ENCODE measurements at regions not wholly inside any gene's neighbourhood (a gene's known extent, or its start where the extent isn't known, plus 50 kb on each side); places are given as distances from the start of the nearest gene placed in this dataset.

DNA sequence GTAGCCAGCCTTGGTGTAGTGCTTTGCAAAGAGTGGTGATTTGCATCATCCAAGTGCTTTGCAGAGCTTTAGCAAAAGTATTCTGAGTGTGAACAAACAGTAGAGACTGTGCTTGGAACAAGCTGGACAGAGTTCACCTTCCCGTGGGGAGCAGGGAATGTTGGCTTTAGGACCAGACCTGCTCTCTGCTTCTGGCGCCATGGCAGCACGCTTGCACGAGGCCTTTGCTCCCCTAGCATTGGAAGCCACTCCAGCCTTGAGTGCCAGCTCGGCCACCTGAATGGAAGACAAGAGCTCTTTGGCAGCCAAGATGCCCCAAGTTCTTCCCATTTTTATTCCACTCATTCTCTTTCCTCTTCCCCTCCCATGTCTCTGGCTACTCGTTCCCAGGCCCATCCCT, 250.8 kb upstream of the OSR1 start:
- Histone ChIP-seq H2AFZ (ENCODE audit: low read length, unreplicated experiment) (no peak overlapping the region), H3K4me1 (ENCODE audit: control insufficient read depth, insufficient read depth, low read length, unreplicated experiment) (peaks cover 44% of the 10 kb centered on the region), H3K36me3 (ENCODE audit: insufficient read depth, low read length) (no peaks in the 10 kb centered on the region), H3K79me2 (ENCODE audit: control insufficient read depth, insufficient read depth, low read length, unreplicated experiment) (no peaks in the 10 kb centered on the region), H3K4me3 (ENCODE audit: low read depth, low read length) (0 out of 2 replicates have a peak overlapping the region, but pooled peaks have one; percentile 39), H3K27ac (ENCODE audit: low read depth, low read length) (peak overlapping the region; percentile 95), H3K27me3 (ENCODE audit: insufficient read depth, low read length) (no peaks in the 10 kb centered on the region)

DNA sequence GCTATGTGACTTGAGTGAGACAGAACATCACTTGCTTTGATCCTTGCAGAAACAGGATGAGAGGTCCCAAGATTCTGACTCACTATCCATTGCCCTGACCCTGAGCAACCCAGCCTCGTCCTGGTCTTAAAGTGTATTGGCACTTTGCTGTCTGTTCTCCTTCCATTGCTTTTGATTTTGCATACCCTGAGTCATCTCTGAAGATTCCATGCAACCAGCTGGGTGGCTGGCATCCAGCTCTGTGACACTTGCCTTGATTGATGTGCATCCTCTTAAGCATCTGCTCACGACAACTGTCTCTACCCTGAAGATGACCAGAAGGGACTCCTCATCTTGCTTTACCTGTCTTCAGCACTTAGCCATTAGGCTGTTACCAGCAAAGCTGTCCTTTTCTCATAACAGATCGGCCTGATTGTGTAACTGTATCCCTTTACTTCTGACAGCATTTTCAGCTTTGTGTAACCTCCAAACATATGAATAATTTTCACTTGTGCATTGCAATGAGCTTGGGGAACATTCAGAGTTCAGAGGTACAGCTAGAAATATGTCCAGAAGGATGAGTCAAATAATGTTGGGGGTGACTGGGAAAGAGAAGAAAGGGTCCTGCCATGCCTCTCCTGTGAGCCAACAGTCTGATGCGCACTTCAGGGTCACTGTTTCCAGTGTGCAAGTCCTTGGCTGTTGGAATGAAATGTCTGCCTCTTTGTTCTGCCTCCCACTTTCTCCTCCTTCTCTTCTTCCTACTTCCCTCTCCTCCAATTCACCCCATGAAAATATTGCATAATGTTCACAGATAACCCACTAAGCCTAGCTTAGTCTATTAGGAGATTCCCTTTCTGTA, 249.7 kb upstream of the OSR1 start:
- Histone ChIP-seq H3K27me3 (ENCODE audit: insufficient read depth, low read length) (no peaks in the 10 kb centered on the region), H3K4me1 (ENCODE audit: control insufficient read depth, insufficient read depth, low read length, unreplicated experiment) (peaks cover 44% of the 10 kb centered on the region), H3K27ac (ENCODE audit: low read depth, low read length) (peak overlapping the region; percentile 95), H3K36me3 (ENCODE audit: insufficient read depth, low read length) (no peaks in the 10 kb centered on the region), H2AFZ (ENCODE audit: low read length, unreplicated experiment) (no peak overlapping the region), H3K4me3 (ENCODE audit: low read depth, low read length) (peak overlapping the region; percentile 39), H3K79me2 (ENCODE audit: control insufficient read depth, insufficient read depth, low read length, unreplicated experiment) (no peaks in the 10 kb centered on the region)

GRCh38 chr2:19607400-19607799, 249.0 kb upstream of the OSR1 start:
- no peaks in the 10 kb centered on the region for H3K36me3 ChIP-seq (ENCODE audit: insufficient read depth, low read length)
- H3K27ac ChIP-seq (ENCODE audit: low read depth, low read length), result peak overlapping the region; percentile 95
- H3K27me3 ChIP-seq (ENCODE audit: insufficient read depth, low read length), result no peaks in the 10 kb centered on the region
- H3K4me1 ChIP-seq (ENCODE audit: control insufficient read depth, insufficient read depth, low read length, unreplicated experiment), result peaks cover 43% of the 10 kb centered on the region
- H3K79me2 ChIP-seq (ENCODE audit: control insufficient read depth, insufficient read depth, low read length, unreplicated experiment), result no peaks in the 10 kb centered on the region
- no peak overlapping the region for H2AFZ ChIP-seq (ENCODE audit: low read length, unreplicated experiment)
- peak overlapping the region; percentile 39 for H3K4me3 ChIP-seq (ENCODE audit: low read depth, low read length)

GRCh38 chr2:19600982-19601381, 242.6 kb upstream of the OSR1 start:
- H2AFZ ChIP-seq (ENCODE audit: low read length, unreplicated experiment), result no peak overlapping the region
- H3K4me3 ChIP-seq (ENCODE audit: low read depth, low read length), result no peak overlapping the region
- H3K4me1 ChIP-seq (ENCODE audit: control insufficient read depth, insufficient read depth, low read length, unreplicated experiment), result peaks cover 10% of the 10 kb centered on the region
- no peaks in the 10 kb centered on the region for H3K36me3 ChIP-seq (ENCODE audit: insufficient read depth, low read length)
- H3K27ac ChIP-seq (ENCODE audit: low read depth, low read length), result no peak overlapping the region
- no peaks in the 10 kb centered on the region for H3K79me2 ChIP-seq (ENCODE audit: control insufficient read depth, insufficient read depth, low read length, unreplicated experiment)
- H3K27me3 ChIP-seq (ENCODE audit: insufficient read depth, low read length), result no peaks in the 10 kb centered on the region

DNA sequence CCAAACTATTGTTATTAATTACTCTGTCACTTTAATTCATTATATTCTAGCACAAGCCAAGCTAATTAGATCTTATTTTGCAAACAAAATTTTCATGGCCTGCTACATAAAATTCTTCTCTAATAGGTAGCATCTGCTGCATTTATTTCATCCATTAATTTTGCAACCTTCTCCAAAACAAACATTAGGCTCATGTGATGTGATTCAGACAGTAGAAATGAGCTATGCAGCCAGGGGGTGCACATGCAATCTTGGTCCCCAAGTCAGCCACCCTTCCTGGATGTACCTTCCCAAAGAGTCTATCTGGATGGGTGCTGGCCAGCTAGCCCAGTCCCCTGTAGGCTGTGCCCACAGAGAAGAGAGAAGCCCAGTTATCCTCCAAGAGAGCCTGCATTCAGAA, 242.1 kb upstream of the OSR1 start:
- Histone ChIP-seq H3K4me1 (ENCODE audit: control insufficient read depth, insufficient read depth, low read length, unreplicated experiment) (peaks cover 10% of the 10 kb centered on the region), H3K27ac (ENCODE audit: low read depth, low read length) (no peak overlapping the region), H3K4me3 (ENCODE audit: low read depth, low read length) (no peak overlapping the region), H3K36me3 (ENCODE audit: insufficient read depth, low read length) (no peaks in the 10 kb centered on the region), H3K27me3 (ENCODE audit: insufficient read depth, low read length) (no peaks in the 10 kb centered on the region), H2AFZ (ENCODE audit: low read length, unreplicated experiment) (no peak overlapping the region), H3K79me2 (ENCODE audit: control insufficient read depth, insufficient read depth, low read length, unreplicated experiment) (no peaks in the 10 kb centered on the region)

GRCh38 chr2:19598971-19599370, 240.5 kb upstream of the OSR1 start:
- H3K79me2 ChIP-seq (ENCODE audit: control insufficient read depth, insufficient read depth, low read length, unreplicated experiment), result no peaks in the 10 kb centered on the region
- H3K4me1 ChIP-seq (ENCODE audit: control insufficient read depth, insufficient read depth, low read length, unreplicated experiment), result peaks cover 10% of the 10 kb centered on the region
- no peak overlapping the region for H2AFZ ChIP-seq (ENCODE audit: low read length, unreplicated experiment)
- H3K36me3 ChIP-seq (ENCODE audit: insufficient read depth, low read length), result no peaks in the 10 kb centered on the region
- H3K4me3 ChIP-seq (ENCODE audit: low read depth, low read length), result no peak overlapping the region
- H3K27ac ChIP-seq (ENCODE audit: low read depth, low read length), result no peak overlapping the region
- H3K27me3 ChIP-seq (ENCODE audit: insufficient read depth, low read length), result no peaks in the 10 kb centered on the region

DNA sequence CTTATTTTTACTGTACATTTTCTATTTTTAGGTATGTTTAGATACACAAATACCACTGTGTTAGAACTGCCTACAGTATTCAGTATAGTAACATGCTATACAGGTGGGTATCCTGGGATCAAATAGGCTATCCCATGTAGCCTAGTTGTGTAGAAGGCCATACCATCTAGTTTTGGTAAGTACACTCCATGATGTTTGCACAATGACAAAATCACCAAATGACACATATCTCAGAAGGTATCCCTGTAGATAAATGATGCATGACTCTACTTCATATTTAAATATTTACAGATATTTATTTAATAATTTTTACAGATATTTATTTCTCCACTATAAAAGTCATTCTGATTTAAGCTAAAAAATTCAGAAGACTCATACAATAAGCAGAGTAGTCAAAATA, 233.8 kb upstream of the OSR1 start:
- Histone ChIP-seq H2AFZ (ENCODE audit: low read length, unreplicated experiment) (no peak overlapping the region), H3K36me3 (ENCODE audit: insufficient read depth, low read length) (no peaks in the 10 kb centered on the region), H3K4me3 (ENCODE audit: low read depth, low read length) (no peak overlapping the region), H3K4me1 (ENCODE audit: control insufficient read depth, insufficient read depth, low read length, unreplicated experiment) (no peaks in the 10 kb centered on the region), H3K27ac (ENCODE audit: low read depth, low read length) (no peak overlapping the region), H3K79me2 (ENCODE audit: control insufficient read depth, insufficient read depth, low read length, unreplicated experiment) (no peaks in the 10 kb centered on the region), H3K27me3 (ENCODE audit: insufficient read depth, low read length) (no peaks in the 10 kb centered on the region)

DNA sequence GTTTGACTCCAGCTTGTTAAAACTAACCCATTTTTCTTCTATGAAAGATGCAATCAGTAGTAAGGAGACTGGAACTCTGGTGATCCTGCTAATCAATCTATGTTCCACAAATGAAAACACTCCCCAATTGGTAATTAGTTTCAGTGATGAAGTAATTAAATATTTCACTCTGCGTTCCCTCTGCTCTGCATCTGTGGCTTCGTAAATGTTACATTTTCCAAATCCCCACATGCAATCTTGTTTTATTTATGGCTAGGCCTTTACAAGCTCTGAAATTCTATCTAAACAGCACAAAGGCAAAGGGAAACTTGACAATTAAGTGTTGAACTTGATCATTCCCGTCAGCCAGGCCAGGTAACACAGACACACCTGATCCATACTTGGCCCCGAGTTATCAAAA, 231.4 kb upstream of the OSR1 start:
- H3K4me1 ChIP-seq (ENCODE audit: control insufficient read depth, insufficient read depth, low read length, unreplicated experiment), result no peaks in the 10 kb centered on the region
- H2AFZ ChIP-seq (ENCODE audit: low read length, unreplicated experiment), result no peak overlapping the region
- H3K27me3 ChIP-seq (ENCODE audit: insufficient read depth, low read length), result no peaks in the 10 kb centered on the region
- no peaks in the 10 kb centered on the region for H3K79me2 ChIP-seq (ENCODE audit: control insufficient read depth, insufficient read depth, low read length, unreplicated experiment)
- H3K36me3 ChIP-seq (ENCODE audit: insufficient read depth, low read length), result no peaks in the 10 kb centered on the region
- no peak overlapping the region for H3K4me3 ChIP-seq (ENCODE audit: low read depth, low read length)
- H3K27ac ChIP-seq (ENCODE audit: low read depth, low read length), result no peak overlapping the region

DNA sequence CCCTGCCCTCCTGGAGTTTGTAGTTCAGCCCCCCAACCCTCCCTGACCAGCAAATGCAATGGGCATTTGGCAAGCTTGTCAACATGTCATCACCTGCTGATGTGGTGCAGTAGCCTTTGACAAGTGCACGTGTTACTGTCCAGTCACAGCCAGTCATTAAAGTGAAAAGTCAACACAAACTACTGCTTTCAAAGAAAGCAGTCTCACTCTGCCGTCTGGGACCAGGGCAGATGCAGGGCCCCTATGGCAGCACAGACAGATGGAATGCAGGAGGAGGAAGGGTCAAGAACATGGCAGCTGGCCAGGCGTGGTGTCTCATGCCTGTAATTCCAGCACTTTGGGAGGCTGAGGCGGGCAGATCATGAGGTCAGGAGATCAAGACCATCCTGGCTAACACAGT, 222.4 kb upstream of the OSR1 start:
- no peaks in the 10 kb centered on the region for H3K27me3 ChIP-seq (ENCODE audit: insufficient read depth, low read length)
- peaks cover 40% of the 10 kb centered on the region for H3K4me1 ChIP-seq (ENCODE audit: control insufficient read depth, insufficient read depth, low read length, unreplicated experiment)
- no peaks in the 10 kb centered on the region for H3K36me3 ChIP-seq (ENCODE audit: insufficient read depth, low read length)
- H3K4me3 ChIP-seq (ENCODE audit: low read depth, low read length), result no peak overlapping the region
- no peaks in the 10 kb centered on the region for H3K79me2 ChIP-seq (ENCODE audit: control insufficient read depth, insufficient read depth, low read length, unreplicated experiment)
- no peak overlapping the region for H2AFZ ChIP-seq (ENCODE audit: low read length, unreplicated experiment)
- H3K27ac ChIP-seq (ENCODE audit: low read depth, low read length), result no peak overlapping the region

DNA sequence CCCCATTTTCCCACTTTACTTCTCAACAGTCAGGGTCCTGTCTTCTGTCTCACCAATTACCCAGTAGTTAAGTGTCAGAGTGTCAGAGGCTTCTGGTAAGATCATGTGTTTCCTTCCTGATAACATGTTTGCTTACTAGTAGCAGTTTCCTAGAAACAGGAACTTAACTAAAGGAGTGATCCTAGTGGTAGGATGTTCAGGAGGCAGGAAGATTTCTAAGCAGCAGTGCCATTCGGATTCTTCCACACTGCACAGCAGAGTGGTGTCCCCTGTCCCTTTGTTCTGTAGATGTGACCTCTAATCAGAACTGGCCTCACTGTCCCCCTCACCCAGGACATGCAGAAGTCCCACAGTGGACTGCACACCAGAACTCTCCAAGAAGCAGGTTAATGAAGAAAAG, 221.8 kb upstream of the OSR1 start:
- Histone ChIP-seq H3K36me3 (ENCODE audit: insufficient read depth, low read length) (no peaks in the 10 kb centered on the region), H3K27me3 (ENCODE audit: insufficient read depth, low read length) (no peaks in the 10 kb centered on the region), H3K4me1 (ENCODE audit: control insufficient read depth, insufficient read depth, low read length, unreplicated experiment) (peaks cover 45% of the 10 kb centered on the region), H3K4me3 (ENCODE audit: low read depth, low read length) (no peak overlapping the region), H3K79me2 (ENCODE audit: control insufficient read depth, insufficient read depth, low read length, unreplicated experiment) (no peaks in the 10 kb centered on the region), H2AFZ (ENCODE audit: low read length, unreplicated experiment) (peak overlapping the region; percentile 75), H3K27ac (ENCODE audit: low read depth, low read length) (no peak overlapping the region)

- Histone ChIP-seq H2AFZ (ENCODE audit: low read length, unreplicated experiment) (no peak overlapping the region), H3K4me3 (ENCODE audit: low read depth, low read length) (no peak overlapping the region), H3K36me3 (ENCODE audit: insufficient read depth, low read length) (no peaks in the 10 kb centered on the region), H3K79me2 (ENCODE audit: control insufficient read depth, insufficient read depth, low read length, unreplicated experiment) (no peaks in the 10 kb centered on the region), H3K27me3 (ENCODE audit: insufficient read depth, low read length) (no peaks in the 10 kb centered on the region), H3K27ac (ENCODE audit: low read depth, low read length) (no peak overlapping the region), H3K4me1 (ENCODE audit: control insufficient read depth, insufficient read depth, low read length, unreplicated experiment) (peaks cover 53% of the 10 kb centered on the region)
Measured at GRCh38 chr2:19579461-19579860, 221.0 kb upstream of the OSR1 start.

All from ACC112 (cell line).